ENCODE measurements at regions not wholly inside any gene's neighbourhood (a gene's known extent, or its start where the extent isn't known, plus 50 kb on each side); places are given as distances from the start of the nearest gene placed in this dataset.

GRCh38 chr19:31145007-31145406, 204.2 kb downstream of the TSHZ3 start:
- TF ChIP-seq POLR2AphosphoS5 (IDR thresholded peaks at IDR 0.05) (no peak), EP300 (IDR thresholded peaks at IDR 0.05) (no peak), POLR2A (IDR thresholded peaks at IDR 0.05) (no peak), CTCF (IDR thresholded peaks at IDR 0.05) (no peak)
- no peak overlapping the region for H3K4me3 ChIP-seq
- 40 to 70% methylated on average over 1 to 5 of the region's 7 CpGs for WGBS, 2 donors (ENCODE audit: low coverage in 1 of 2)
- H3K36me3 ChIP-seq: no peaks in the 10 kb centered on the region
- H3K27me3 ChIP-seq: peaks cover 5% of the 10 kb centered on the region
- no peak for ATAC-seq
- H3K9me3 ChIP-seq: no peaks in the 10 kb centered on the region
- no peak overlapping the region for H3K27ac ChIP-seq
- no peaks in the 10 kb centered on the region for H3K4me1 ChIP-seq

DNA sequence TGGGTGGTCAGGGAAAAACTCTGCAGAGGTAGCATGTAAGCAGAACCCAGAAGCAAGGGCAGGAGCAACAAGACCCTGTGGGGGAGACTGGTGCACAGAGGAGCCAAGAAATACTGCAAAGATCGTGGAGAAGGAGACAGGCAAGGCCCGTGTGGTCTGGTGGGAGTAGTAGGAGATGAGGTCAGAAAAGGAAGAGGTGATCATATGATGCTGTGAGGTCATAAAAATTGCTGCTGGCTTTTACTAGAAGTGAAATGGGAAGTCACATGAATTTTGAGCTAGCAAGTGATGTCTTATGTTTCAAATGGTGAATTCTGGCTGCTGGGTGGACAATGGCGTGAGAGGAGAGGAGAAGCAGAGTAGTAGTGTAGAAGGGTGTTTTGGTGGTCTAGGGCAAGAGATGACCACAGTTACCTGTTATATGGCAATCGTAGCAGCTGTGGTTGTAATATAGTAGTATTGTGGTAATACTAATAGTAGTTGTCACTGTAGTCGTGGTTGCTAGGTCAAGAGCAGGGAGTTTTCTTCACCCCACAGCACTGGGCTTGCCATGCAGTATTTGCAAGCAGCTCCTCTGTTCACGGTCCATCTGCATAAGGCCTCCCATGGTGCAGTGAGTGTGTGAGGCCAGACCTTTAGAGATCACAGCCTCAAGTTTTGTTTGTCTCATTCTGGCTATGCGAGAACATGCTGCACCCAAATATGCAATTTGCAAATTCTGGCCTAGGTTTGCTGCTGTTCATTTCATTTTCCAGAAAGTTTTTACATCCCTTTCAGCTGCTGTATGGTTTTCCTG, 205.0 kb downstream of the TSHZ3 start:
- H3K27me3 ChIP-seq: peaks cover 2% of the 10 kb centered on the region
- TF ChIP-seq CTCF (IDR thresholded peaks at IDR 0.05) (no peak), POLR2A (IDR thresholded peaks at IDR 0.05) (no peak)
- no peaks in the 10 kb centered on the region for H3K36me3 ChIP-seq
- no peak for ATAC-seq
- WGBS, 2 donors (ENCODE audit: low coverage in 1 of 2): 85 to 86% methylated on average over 2 to 6 of the region's 7 CpGs
- H3K4me1 ChIP-seq: no peaks in the 10 kb centered on the region
- no peak overlapping the region for H3K4me3 ChIP-seq
- H3K9me3 ChIP-seq: no peaks in the 10 kb centered on the region
- no peak overlapping the region for H3K27ac ChIP-seq

DNA sequence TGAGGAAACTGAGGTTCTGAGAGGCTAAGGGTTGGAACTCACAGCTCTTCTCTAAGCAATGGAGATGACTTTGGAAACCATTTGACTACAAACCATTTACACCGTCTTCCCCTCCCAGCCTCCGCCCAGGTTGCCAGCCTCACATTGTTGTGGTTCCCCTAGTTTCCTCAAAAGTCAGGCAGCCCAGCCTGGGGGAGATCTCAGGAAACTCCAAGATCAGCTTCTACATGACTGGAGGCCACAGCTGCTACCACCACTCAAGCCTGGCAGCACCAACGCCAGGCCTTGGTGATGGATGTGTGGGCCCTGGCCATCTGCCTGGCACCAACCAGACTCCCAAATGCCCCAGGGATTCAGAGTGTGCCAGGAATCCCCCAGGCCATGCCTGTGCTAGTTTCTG, 207.9 kb downstream of the TSHZ3 start:
- no peak overlapping the region for H3K27ac ChIP-seq
- no peak for ATAC-seq
- no peaks in the 10 kb centered on the region for H3K36me3 ChIP-seq
- no CpG with 5 or more reads among the region's 3 CpGs for WGBS, 2 donors (ENCODE audit: low coverage in 1 of 2)
- TF ChIP-seq EP300 (IDR thresholded peaks at IDR 0.05) (no peak), POLR2A (IDR thresholded peaks at IDR 0.05) (no peak), POLR2AphosphoS5 (IDR thresholded peaks at IDR 0.05) (no peak), CTCF (IDR thresholded peaks at IDR 0.05) (no peak)
- H3K27me3 ChIP-seq: no peaks in the 10 kb centered on the region
- no peaks in the 10 kb centered on the region for H3K4me1 ChIP-seq
- H3K4me3 ChIP-seq: no peak overlapping the region
- H3K9me3 ChIP-seq: no peaks in the 10 kb centered on the region

DNA sequence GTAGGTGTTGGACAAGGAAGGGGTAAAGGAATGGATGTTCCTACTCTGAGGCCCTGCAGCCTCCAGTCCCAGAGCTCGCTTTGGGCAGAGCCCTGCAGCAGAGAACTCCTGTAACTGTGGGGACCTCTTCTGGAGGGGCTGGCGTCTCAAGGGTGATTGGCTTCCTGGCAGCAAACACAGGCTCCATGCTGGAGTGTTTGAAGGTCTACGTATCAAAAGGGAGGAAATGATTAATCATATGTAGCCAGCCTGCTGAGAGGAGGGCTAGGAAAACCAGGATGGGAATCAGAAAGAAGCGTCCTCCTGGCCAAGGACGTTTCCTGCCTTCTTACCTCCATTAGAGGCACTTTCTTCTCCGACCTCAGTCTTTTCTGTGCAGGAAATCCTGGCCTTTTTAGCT, 208.5 kb downstream of the TSHZ3 start:
- ATAC-seq: no peak
- Histone ChIP-seq H3K36me3 (no peaks in the 10 kb centered on the region), H3K4me3 (no peak overlapping the region), H3K27ac (no peak overlapping the region), H3K9me3 (no peaks in the 10 kb centered on the region), H3K4me1 (no peaks in the 10 kb centered on the region), H3K27me3 (no peaks in the 10 kb centered on the region)
- TF ChIP-seq POLR2A (IDR thresholded peaks at IDR 0.05) (no peak), POLR2AphosphoS5 (IDR thresholded peaks at IDR 0.05) (no peak), CTCF (IDR thresholded peaks at IDR 0.05) (no peak), EP300 (IDR thresholded peaks at IDR 0.05) (no peak)
- WGBS, 2 donors (ENCODE audit: low coverage in 1 of 2): 44 to 100% methylated on average over 1 to 3 of the region's 6 CpGs

GRCh38 chr19:31139871-31140505, 209.2 kb downstream of the TSHZ3 start:
- no peaks in the 10 kb centered on the region for H3K27me3 ChIP-seq
- WGBS, 2 donors (ENCODE audit: low coverage in 1 of 2): 59 to 90% methylated on average over 5 to 9 of the region's 9 CpGs
- no peak for ATAC-seq
- no peaks in the 10 kb centered on the region for H3K36me3 ChIP-seq
- H3K9me3 ChIP-seq: no peaks in the 10 kb centered on the region
- no peaks in the 10 kb centered on the region for H3K4me1 ChIP-seq
- TF ChIP-seq POLR2A (IDR thresholded peaks at IDR 0.05) (no peak), CTCF (IDR thresholded peaks at IDR 0.05) (no peak), EP300 (IDR thresholded peaks at IDR 0.05) (no peak), POLR2AphosphoS5 (IDR thresholded peaks at IDR 0.05) (no peak)
- no peak overlapping the region for H3K27ac ChIP-seq
- no peak overlapping the region for H3K4me3 ChIP-seq

Data from gastroesophageal sphincter (tissue), 4 donors.